DOHH2 (cell line): ENCODE measurements at regions not wholly inside any gene's neighbourhood (a gene's known extent, or its start where the extent isn't known, plus 50 kb on each side); places are given as distances from the start of the nearest gene placed in this dataset.

Experiments
- EZH2phosphoT487 ChIP-seq: fragments of 200-600 bp; sonication (generic); IDR thresholded peaks from 2 replicates; pipeline ENCODE4 v1.6.1; 2017; ENCODE audit warnings: borderline replicate concordance, mild to moderate bottlenecking, antibody characterized with exemption, low read length, moderate library complexity, mixed read lengths
- TF ChIP-seq, protein P1 (sequence below): fragments of 200-600 bp; sonication (generic); IDR thresholded peaks from one replicate; pipeline ENCODE4 v1.5.1; 2014; ENCODE audit warnings: antibody characterized with exemption, mild to moderate bottlenecking, low read depth, low read length; ENCODE audit not compliant: poor library complexity, severe bottlenecking

GRCh38 chr2:234601213-234601612 is 104.3 kb upstream of the ARL4C start:
- TF ChIP-seq, protein P1, sequence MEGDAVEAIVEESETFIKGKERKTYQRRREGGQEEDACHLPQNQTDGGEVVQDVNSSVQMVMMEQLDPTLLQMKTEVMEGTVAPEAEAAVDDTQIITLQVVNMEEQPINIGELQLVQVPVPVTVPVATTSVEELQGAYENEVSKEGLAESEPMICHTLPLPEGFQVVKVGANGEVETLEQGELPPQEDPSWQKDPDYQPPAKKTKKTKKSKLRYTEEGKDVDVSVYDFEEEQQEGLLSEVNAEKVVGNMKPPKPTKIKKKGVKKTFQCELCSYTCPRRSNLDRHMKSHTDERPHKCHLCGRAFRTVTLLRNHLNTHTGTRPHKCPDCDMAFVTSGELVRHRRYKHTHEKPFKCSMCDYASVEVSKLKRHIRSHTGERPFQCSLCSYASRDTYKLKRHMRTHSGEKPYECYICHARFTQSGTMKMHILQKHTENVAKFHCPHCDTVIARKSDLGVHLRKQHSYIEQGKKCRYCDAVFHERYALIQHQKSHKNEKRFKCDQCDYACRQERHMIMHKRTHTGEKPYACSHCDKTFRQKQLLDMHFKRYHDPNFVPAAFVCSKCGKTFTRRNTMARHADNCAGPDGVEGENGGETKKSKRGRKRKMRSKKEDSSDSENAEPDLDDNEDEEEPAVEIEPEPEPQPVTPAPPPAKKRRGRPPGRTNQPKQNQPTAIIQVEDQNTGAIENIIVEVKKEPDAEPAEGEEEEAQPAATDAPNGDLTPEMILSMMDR, result no peak
- TF ChIP-seq EZH2phosphoT487, result no peak
